NB4 (cell line): ENCODE measurements at regions not wholly inside any gene's neighbourhood (a gene's known extent, or its start where the extent isn't known, plus 50 kb on each side); places are given as distances from the start of the nearest gene placed in this dataset.

ENCODE experiments used
- CTCF ChIP-seq: IDR thresholded peaks from one replicate; pipeline ENCODE4 v1.5.1; 2012; ENCODE audit warnings: low read depth, low read length
- POLR2A ChIP-seq: IDR thresholded peaks from 2 replicates; pipeline ENCODE4 v1.6.1; 2011; ENCODE audit warnings: mild to moderate bottlenecking; ENCODE audit not compliant: insufficient read length; ENCODE audit errors: extremely low read depth

GRCh38 chr4:126448086-126448845 lies 1133.5 kb downstream of the FAT4 start:
- TF ChIP-seq POLR2A = no peak
- TF ChIP-seq CTCF = no peak
